Left renal cortex interstitium (tissue), 4 donors: ENCODE measurements at regions not wholly inside any gene's neighbourhood (a gene's known extent, or its start where the extent isn't known, plus 50 kb on each side); places are given as distances from the start of the nearest gene placed in this dataset.
"Not testable (repeated sequence)": the region's sequence is repeated elsewhere in the genome, so short reads cannot be mapped to it uniquely, and the experiment has no call there.

Experiments
- DNase-seq, 4 donors: peaks; one replicate each; pipeline ENCODE4 v3.0.0-alpha.2; 2013; ENCODE audit warnings: low read depth in 4 of 4, low spot score in 2 of 4, missing footprints in 1 of 4

GRCh38 chr9:708551-709432, 132.7 kb upstream of the DMRT1 start:
- no peak for DNase-seq

- DNase-seq, result no peak
Observed at GRCh38 chr9:710951-711745, 130.3 kb upstream of the DMRT1 start.

GRCh38 chr9:711761-712553, 129.5 kb upstream of the DMRT1 start:
- DNase-seq, result no peak

- DNase-seq, result no peak
Observed at GRCh38 chr9:712643-713042, 128.9 kb upstream of the DMRT1 start.

- DNase-seq, result no peak
Observed at GRCh38 chr9:713091-713490, 128.4 kb upstream of the DMRT1 start.

DNA sequence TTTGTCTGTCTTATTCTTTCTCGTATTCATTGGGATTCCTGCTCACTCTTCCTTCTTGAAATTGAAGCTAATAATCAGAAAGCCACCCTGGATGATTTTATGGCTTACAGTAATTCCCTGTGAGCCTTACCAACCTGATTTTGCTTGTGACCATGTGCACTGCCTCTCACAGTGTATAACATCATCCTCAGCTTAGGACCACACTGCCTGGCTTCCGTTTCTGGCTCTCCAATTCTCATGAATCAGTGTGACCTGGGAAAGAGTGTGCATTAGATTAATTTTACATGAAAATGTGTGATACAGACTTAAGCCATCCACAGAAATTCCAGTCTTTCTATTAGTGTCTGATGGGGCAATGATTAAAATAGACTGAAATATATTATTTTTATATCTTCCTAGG, 126.8 kb upstream of the DMRT1 start:
- DNase-seq, result no peak

DNA sequence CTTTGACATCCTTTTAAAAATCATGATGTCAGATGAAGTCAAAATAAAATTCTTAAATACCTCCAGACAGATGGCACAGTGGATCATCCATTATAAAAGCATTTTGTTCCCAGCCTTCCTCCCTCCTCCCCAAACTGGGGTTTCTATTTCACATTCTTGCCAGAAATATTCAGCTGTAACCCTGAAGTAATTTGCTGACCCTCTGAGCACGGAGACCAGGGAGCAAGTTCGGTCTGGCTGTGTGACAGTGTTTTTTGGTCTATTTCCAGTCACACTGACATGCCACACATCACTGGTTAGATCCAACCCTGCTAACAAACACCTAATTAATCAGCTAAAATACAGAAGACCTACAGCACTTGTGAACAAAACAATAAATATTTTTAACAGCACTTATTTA, 126.2 kb upstream of the DMRT1 start:
- DNase-seq, result no peak

DNA sequence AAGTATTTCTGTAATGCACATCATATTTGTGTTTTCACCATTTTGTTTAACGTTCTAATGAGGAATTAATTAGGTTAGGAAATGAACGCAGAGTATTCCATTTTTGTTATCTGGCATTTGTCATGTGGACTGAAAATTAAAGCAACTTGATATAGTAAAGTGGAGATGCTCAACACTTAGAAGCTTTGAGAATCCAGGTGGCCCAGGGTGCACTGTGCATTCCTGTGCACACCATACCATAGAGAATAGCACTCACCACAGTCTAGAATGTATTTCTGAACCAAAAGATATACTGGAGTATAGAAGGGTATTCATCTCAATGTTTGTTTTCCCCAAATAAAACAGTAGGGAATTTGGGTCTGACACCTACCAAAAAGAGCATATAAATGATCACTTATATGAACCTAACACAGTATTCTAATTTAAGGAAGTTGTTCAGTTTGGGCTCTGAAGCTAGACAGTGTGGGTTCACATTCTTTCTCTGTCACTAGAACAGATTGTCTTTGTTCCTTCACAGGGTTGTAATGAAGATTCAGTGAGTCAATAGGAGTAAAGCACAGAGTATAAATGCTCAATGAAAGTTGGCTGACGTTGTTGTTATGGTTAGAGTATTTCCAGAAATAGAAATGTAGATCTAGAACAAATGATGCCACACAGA, 125.6 kb upstream of the DMRT1 start:
- no peak for DNase-seq

DNA sequence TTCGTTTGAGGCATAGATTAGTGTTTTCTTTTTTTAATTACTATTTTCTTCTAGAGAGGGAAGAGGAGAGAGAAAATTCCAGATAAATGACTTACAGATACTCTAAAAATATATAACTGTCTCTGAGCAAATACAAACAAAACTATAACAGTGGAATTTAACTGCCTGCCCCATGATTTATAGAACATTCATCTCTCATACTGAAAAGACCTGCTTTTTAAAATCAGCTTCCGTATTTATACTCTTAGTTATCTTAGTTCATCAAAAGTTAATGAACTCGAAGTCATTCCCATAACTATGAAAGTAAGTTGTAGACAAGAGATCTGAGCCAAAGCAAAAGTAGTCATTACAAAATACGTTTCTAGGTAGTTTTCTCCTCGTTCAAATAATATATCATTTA, 123.8 kb upstream of the DMRT1 start:
- DNase-seq, result no peak

DNA sequence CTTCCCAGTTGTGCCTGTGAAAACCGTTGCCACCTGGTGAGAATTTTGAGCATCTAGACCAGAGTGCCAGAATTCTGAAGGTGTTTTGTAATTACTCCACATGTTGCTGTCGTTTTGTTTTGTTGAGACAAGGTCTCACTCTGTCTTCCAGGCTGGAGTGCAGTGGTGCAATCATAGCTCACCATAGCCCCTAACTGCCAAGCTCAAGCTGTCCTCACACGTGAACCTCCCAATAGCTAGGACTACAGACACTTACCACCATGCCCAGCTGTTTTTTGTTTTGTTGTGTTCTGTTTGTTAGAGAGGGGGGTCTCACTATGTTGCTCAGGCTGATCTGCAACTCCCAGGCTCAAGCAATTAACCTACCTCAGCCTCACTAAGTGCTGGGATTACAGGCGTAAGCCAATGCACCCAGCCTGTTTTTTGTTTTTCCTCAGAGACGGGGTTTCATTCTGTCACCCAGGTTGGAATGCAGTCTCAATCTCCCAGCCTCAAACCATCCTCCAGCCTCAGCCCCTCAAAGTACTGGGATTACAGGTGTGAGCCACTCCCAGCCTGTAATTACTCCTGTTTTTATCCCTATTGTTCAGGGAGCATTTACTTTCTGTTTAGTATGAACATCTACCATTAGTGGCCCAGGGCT, 121.1 kb upstream of the DMRT1 start:
- no peak for DNase-seq

DNA sequence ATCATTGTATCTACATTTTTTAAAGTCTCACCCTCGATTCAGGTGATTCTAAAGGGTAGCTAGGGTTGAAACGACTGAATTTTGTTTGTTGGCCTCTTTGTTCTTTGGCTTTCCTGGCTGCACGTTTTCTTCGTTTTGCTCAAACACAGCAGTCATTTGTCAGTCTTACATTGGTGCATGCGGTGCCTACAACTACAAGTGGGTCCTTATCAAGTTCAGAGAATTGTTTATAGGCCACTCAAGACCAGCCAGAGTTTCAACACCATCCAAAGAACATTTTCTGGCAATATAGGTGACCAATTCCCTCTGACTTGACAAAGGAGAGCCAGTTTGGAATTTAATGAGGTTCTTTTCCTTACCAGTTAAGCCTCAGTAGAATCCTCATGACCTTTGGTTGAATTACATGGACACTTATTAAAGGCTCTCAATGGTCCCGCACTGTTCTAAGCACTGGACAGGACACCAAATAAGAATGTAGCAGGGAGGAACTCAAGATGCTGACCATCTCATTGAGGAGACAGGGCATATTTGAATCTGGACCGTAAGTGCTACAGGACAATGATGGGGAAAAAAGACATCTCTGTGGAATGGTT, 119.0 kb upstream of the DMRT1 start:
- no peak for DNase-seq

GRCh38 chr9:724461-724860, 117.0 kb upstream of the DMRT1 start:
- not testable (repeated sequence) for DNase-seq

GRCh38 chr9:726005-726404, 115.5 kb upstream of the DMRT1 start:
- no peak for DNase-seq

DNA sequence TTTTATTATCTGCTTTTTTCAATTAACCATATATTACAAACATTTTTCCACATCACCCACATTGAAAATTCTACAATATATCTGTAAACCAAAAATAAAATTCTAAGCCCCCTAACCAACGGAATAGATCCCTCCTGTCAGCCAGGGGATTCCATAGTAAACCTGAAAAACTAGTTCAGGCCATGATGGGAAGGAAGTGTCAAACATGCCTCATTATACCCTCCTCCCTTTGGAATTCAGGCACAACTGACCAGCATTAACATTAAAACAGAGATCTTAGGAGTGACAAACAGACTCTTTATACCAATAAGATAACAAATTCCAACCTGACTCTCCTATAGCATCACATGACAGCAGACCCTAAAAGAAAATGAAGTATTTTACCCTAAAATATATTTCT, 113.7 kb upstream of the DMRT1 start:
- DNase-seq, result no peak

GRCh38 chr9:728535-728934, 113.0 kb upstream of the DMRT1 start:
- no peak for DNase-seq

GRCh38 chr9:731474-731873, 110.0 kb upstream of the DMRT1 start:
- no peak for DNase-seq

DNA sequence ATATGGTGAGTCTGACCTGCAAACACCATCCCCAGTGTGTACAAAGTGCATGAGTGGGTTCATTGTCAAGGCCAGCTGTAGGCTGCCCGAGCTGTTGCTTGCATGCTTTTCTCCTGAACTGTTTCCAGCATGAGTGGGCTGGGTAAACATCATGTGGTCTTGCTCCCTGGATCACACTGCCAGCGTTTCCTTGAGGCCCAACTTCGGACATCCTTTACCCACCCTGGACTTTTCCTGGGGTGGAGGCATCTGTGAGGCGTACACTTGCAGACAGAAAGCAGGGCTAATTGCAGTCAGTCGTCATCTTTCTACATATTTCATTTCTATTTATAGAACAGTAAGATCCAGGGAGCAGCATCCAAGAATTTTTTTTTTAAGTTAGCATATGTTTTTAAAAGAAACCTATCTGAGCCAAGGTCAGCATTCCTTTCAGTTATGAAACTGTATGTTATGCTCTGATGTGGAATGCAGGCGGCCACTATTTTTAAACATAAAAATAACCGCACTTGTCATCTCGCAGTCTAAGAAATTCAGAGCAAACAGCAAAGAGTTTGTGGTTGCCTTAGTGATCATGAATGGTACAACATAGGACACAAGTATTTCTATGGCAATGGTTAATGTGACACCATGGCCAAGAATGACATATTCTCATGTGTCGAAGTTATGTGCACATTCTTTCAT, 106.5 kb upstream of the DMRT1 start:
- DNase-seq, result no peak

GRCh38 chr9:737400-738120, 103.9 kb upstream of the DMRT1 start:
- no peak for DNase-seq
